Inferior parietal cortex (tissue), 1 donor: ENCODE measurements at regions not wholly inside any gene's neighbourhood (a gene's known extent, or its start where the extent isn't known, plus 50 kb on each side); places are given as distances from the start of the nearest gene placed in this dataset.

Experiments
- DNase-seq: peaks from one replicate; pipeline ENCODE4 v3.0.0-alpha.2; 2016; ENCODE audit errors: extremely low spot score

DNA sequence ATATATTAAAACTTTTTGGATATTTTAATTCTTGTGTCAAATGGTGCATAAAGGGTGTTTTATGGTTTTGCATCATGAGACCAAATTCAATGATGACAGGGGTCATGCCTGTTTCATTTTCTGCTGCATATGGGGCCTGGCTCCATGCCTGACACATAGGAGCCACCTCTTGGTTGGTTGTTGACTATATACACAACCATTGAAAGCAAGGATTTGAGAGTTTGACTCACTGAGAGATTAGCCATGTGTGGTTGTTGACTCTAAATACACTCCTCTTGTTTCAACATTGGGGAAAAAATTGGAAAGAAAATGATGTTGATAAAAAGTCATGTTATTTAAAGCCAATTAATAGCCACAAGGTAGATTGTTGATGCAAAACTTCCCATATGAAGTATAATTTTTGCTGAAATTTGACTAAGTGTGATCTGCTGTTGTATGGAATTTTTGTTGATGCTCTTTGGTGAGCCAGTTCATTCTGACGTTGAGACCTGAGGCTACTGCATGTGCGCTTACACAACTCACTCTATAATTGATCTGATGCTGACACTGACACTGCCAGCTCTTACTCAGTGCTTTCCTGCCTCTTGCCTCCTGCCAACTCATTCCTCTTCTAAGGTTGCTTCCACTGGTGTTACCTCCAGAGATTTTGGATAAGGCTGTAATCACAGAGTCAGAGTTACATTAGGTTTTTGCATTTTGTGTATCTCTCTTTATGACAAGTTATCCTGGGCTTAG lies 446.2 kb upstream of the SLC14A2 start:
- no peak for DNase-seq

DNA sequence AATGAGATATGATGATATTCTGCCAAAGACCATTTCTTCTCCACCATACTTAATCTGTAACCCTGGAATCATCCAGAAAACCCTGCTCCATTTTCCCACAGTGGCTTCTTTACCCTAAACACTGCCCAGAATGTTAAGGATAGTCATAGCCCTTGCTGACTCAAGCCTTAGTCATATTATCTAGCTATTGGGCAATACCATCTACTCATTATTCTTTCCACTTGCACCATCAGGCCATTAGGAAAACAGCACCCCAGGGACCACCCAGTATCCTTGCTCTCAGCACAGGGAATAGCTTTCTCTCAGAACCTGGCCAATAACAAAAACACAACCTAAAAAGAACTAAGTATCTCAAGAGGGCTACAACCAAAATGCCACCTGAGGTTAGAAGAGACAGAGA lies 445.7 kb upstream of the SLC14A2 start:
- DNase-seq = no peak

DNA sequence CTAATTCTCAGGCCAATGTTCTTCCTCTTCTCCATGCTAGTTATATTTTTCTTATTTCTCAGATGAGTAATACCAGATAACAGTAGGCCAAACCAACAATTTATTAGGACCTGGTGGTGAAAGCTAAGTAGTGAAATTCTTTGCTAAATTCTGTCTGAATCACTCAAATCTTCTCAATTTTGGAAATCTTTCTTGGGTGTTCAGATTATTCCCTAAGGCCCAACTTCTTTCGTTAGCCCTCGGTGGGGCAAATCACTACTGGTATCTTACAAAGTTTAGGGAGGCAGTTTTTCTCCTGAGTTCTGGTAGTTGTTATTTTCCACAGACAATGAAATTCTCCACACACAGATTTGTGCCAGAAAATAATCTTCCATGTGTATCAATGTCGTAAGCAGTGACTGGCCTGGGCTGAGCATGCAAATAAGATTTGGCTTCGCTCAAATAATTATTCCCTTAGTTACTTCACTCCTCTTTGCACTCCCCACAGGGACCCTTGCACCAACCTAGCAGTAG lies 443.5 kb upstream of the SLC14A2 start:
- no peak for DNase-seq

- DNase-seq = no peak
These were observed 441.9 kb upstream of the SLC14A2 start for GRCh38 chr18:45173327-45173726.

GRCh38 chr18:45173799-45174519 lies 441.3 kb upstream of the SLC14A2 start:
- DNase-seq = no peak

DNA sequence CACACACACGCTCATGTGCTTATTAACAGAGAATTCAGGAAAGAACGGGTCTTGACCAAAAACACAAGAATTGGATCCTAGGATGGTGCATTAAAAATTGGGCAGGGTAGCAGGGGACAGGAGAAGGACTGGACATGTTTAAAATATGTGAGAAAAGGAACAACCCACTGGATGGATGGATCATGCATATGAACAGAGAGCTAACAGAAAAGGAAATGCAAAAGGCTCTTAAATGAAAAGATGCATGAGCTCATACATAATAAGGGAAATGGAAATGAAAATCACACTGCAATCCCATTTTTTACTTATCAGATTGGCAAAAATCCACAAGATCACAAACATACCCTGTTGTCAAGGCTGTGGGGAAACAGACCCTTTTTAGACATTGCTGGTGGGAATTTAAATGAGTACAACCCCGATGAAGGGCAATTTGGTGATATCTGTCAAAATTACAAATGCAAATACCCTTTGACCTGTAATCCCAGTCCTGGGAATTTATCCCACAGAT lies 440.6 kb upstream of the SLC14A2 start:
- DNase-seq = no peak

GRCh38 chr18:45175511-45175910 lies 439.8 kb upstream of the SLC14A2 start:
- no peak for DNase-seq

GRCh38 chr18:45186832-45187231 lies 428.4 kb upstream of the SLC14A2 start:
- no peak for DNase-seq

DNA sequence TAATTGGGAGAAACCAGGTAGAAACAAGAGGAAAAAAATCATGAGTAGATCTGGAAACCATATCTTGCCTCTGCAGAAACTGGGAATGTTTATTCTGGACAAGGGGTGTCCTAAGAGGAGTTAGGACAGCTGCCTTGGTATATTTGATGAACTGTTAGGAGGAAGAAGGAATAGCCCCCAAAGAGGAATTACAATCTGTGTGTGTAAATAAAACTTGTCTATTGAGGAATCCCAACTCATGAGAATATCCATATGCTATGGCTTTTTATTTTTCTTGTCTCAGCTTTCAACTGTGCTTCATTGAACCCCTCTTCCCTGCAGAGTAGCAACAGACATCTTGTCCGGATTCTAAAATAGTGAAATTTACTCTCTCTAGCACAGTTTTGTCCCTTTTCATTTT lies 423.5 kb upstream of the SLC14A2 start:
- DNase-seq = no peak

DNA sequence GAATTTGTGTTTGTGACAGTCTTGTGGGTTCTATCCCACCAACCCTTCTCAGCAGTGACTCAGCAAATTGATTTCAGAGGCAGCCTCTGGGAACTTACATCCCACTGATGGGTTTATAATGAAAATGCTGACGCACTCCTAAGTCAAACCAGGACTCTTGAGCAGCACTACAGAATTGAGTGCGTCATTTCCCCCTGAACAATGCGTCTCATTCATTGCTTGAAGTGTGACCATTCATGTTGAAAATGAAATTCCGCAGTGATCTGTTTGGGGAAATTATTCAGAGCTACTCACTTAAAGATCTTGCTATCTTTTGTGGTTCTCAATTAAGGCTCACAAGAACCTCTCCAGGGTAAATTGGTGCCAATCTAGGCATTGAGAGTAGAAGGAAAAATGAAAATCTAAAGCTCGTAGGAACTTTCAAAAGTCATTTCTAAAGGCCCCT lies 417.7 kb upstream of the SLC14A2 start:
- DNase-seq = no peak

GRCh38 chr18:45198526-45198925 lies 416.8 kb upstream of the SLC14A2 start:
- DNase-seq = no peak

GRCh38 chr18:45201029-45201428 lies 414.2 kb upstream of the SLC14A2 start:
- DNase-seq = no peak

DNA sequence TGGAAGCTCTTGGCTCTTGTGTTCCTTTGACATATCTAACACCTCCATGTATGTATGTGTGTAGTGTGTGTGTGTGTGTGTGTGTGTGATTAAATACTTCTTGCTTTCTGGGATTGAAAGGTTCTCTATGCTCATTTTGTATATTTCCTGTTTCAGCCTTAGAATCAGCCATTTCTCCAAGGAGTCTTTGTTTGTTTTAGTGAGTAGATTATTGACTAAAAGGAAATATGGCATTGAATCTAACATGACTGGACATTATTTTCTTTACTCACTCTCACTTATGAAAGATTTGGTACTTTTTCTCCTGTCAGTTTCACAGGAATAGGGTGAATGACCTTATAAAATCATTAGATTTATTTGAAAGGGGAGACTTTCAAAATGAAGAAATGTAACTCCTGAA lies 413.8 kb upstream of the SLC14A2 start:
- DNase-seq = no peak

DNA sequence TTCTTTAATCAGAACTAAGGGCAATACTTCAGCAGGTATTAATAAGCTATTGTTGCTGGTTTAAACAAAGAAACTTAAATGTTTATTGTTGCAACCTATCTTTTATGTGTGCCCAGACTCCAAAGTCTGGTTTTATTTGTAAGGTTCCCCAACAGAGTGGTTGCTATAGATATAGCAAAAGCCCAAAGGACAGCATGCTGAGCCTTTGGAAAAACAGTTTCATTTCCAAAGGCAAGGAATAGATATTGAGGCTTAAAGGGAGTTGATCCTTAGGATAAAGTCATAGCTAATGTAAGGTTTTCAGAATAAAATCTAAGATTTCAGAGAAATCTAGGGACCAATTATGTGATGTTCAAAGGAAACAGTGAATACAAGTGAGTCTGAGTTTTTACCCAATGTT lies 413.2 kb upstream of the SLC14A2 start:
- no peak for DNase-seq

GRCh38 chr18:45203677-45204076 lies 411.6 kb upstream of the SLC14A2 start:
- no peak for DNase-seq

GRCh38 chr18:45207328-45207727 lies 407.9 kb upstream of the SLC14A2 start:
- DNase-seq = no peak

DNA sequence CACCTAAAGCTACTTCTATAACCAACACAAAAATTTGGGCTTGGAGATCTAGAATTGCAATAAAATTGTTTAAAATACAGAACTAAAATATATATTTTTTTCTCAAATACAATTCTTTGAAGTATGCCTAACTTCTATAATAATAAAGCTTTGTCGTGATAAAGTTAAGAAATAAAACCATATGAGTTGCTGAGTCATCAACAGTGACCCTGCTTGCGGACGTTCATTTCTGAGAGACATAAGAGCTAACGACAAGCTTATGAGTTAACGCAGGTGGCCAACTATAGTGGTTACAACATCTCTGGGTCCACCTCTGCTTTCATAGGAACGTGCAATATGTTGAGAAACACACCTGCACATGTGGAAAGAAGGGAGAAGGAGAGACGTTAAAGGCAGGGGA lies 407.1 kb upstream of the SLC14A2 start:
- DNase-seq = no peak

- peak; percentile 71 for DNase-seq
These were observed 402.9 kb upstream of the SLC14A2 start for GRCh38 chr18:45212181-45213039.

DNA sequence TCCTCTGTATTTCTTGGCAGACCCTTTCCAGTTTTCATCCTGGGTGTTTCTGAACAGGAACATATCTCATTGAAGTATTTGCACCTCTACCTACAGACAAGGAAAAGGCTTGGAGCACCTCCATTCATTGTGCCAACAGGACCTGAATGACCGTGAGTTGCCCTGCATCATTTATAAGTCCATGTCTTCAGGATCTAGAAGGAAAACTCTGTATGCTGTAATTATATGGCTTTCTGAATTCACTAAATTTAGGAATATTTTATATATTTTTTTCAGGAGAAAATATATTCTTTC lies 402.3 kb upstream of the SLC14A2 start:
- DNase-seq = no peak

GRCh38 chr18:45218436-45218835 lies 396.8 kb upstream of the SLC14A2 start:
- DNase-seq = no peak

- no peak for DNase-seq
These were observed 393.9 kb upstream of the SLC14A2 start for GRCh38 chr18:45221363-45221762.

- DNase-seq = no peak
These were observed 393.1 kb upstream of the SLC14A2 start for GRCh38 chr18:45222180-45222579.
